ENCODE measurements at regions not wholly inside any gene's neighbourhood (a gene's known extent, or its start where the extent isn't known, plus 50 kb on each side); places are given as distances from the start of the nearest gene placed in this dataset.

- TF ChIP-seq, protein P1, sequence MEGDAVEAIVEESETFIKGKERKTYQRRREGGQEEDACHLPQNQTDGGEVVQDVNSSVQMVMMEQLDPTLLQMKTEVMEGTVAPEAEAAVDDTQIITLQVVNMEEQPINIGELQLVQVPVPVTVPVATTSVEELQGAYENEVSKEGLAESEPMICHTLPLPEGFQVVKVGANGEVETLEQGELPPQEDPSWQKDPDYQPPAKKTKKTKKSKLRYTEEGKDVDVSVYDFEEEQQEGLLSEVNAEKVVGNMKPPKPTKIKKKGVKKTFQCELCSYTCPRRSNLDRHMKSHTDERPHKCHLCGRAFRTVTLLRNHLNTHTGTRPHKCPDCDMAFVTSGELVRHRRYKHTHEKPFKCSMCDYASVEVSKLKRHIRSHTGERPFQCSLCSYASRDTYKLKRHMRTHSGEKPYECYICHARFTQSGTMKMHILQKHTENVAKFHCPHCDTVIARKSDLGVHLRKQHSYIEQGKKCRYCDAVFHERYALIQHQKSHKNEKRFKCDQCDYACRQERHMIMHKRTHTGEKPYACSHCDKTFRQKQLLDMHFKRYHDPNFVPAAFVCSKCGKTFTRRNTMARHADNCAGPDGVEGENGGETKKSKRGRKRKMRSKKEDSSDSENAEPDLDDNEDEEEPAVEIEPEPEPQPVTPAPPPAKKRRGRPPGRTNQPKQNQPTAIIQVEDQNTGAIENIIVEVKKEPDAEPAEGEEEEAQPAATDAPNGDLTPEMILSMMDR (IDR thresholded peaks at IDR 0.05; ENCODE audit: low read length): no peak
- TF ChIP-seq EZH2 (IDR thresholded peaks at IDR 0.05; ENCODE audit: borderline replicate concordance, low read length): no peak
These were observed 124.0 kb downstream of the HERPUD2 start for GRCh38 chr7:35570937-35571336.

Data from OCI-LY1 (cell line).